H1 (cell line): ENCODE measurements at regions not wholly inside any gene's neighbourhood (a gene's known extent, or its start where the extent isn't known, plus 50 kb on each side); places are given as distances from the start of the nearest gene placed in this dataset.

Source experiments
- ATF3 ChIP-seq: IDR thresholded peaks from 2 replicates; pipeline ENCODE4 v1.6.1; 2011; ENCODE audit warnings: low read depth, mild to moderate bottlenecking, low read length; ENCODE audit not compliant: insufficient read depth
- BRCA1 ChIP-seq: IDR thresholded peaks from 2 replicates; pipeline ENCODE4 v1.6.1; 2012; ENCODE audit warnings: low read depth, low read length, improper control_type of control experiment
- CTCF ChIP-seq, 3 experiments: IDR thresholded peaks; 1 replicate in 2 of 3; 2 replicates in 1 of 3; pipeline versions ENCODE4 v1.5.1 to v1.6.1; 2011; ENCODE audit warnings: low read length in 3 of 3, mild to moderate bottlenecking in 3 of 3, inconsistent platforms in 2 of 3, low read depth in 1 of 3, moderate library complexity in 1 of 3; ENCODE audit not compliant: insufficient read depth in 1 of 3; ENCODE audit errors: control extremely low read depth in 1 of 3
- E2F6 ChIP-seq: IDR thresholded peaks from 2 replicates; pipeline ENCODE4 v1.6.1; 2012; ENCODE audit warnings: inconsistent platforms
- EGR1 ChIP-seq: IDR thresholded peaks from 2 replicates; pipeline ENCODE4 v1.6.1; 2011; ENCODE audit warnings: low read depth, low read length, borderline replicate concordance
- EZH2 ChIP-seq: fragments of 200-600 bp; sonication (generic); IDR thresholded peaks from 2 replicates; pipeline ENCODE4 v1.7.1; 2012; ENCODE audit warnings: low read depth, mild to moderate bottlenecking, moderate library complexity, low read length, inconsistent platforms; ENCODE audit not compliant: severe bottlenecking
- HDAC6 ChIP-seq: IDR thresholded peaks from one replicate; pipeline ENCODE4 v1.7.1; 2012; ENCODE audit warnings: low read depth, mild to moderate bottlenecking, inconsistent platforms, low read length, moderate library complexity
- POLR2A ChIP-seq, 2 experiments: IDR thresholded peaks; 1 replicate in 1 of 2; 2 replicates in 1 of 2; pipeline ENCODE4 v1.6.1; 2011; ENCODE audit warnings: low read depth in 2 of 2, low read length in 2 of 2, mild to moderate bottlenecking in 2 of 2; ENCODE audit errors: control extremely low read depth in 1 of 2
- RAD21 ChIP-seq, 2 experiments: IDR thresholded peaks in 1 of 2; conservative IDR thresholded peaks in 1 of 2; 2 replicates each; pipeline ENCODE4 v1.6.1; 2011; ENCODE audit warnings: low read depth in 2 of 2, low read length in 2 of 2, improper control_type of control experiment in 1 of 2, inconsistent platforms in 1 of 2, mild to moderate bottlenecking in 1 of 2, moderate library complexity in 1 of 2
- RBBP5 ChIP-seq: IDR thresholded peaks from 2 replicates; pipeline ENCODE4 v1.7.1; 2012; ENCODE audit warnings: low read depth, mild to moderate bottlenecking, inconsistent platforms, low read length, moderate library complexity, borderline replicate concordance
- RFX5 ChIP-seq: IDR thresholded peaks from 2 replicates; pipeline ENCODE4 v1.6.1; 2011; ENCODE audit warnings: low read depth, low read length, improper control_type of control experiment, borderline replicate concordance
- SUZ12 ChIP-seq: fragments of 200-600 bp; sonication (generic); IDR thresholded peaks from 2 replicates; pipeline ENCODE4 v1.6.1; 2012; ENCODE audit warnings: mild to moderate bottlenecking, inconsistent platforms, low read length, moderate library complexity, mixed read lengths
- TEAD4 ChIP-seq: IDR thresholded peaks from 2 replicates; pipeline ENCODE4 v1.6.1; 2012; ENCODE audit warnings: low read depth, low read length, inconsistent platforms, mixed read lengths
- USF2 ChIP-seq: IDR thresholded peaks from 2 replicates; pipeline ENCODE4 v1.6.1; 2011; ENCODE audit warnings: low read length, improper control_type of control experiment

- TF ChIP-seq CTCF (IDR thresholded peaks at IDR 0.05; ENCODE audit: control extremely low read depth in 1 of 3, insufficient read depth in 1 of 3, low read depth in 1 of 3, low read length in 3 of 3) (no peak), ATF3 (no peak), HDAC6 (no peak), EZH2 (no peak), POLR2A (IDR thresholded peaks at IDR 0.05; ENCODE audit: control extremely low read depth in 1 of 2, low read depth in 2 of 2, low read length in 2 of 2) (no peak), SUZ12 (no peak), EGR1 (no peak), RAD21 (IDR thresholded peaks at IDR 0.05 in 1 of 2, conservative IDR thresholded peaks at IDR 0.05 in 1 of 2; ENCODE audit: low read depth in 2 of 2, low read length in 2 of 2) (no peak), RFX5 (no peak), USF2 (no peak), E2F6 (no peak), TEAD4 (no peak), BRCA1 (no peak), RBBP5 (no peak)
Observed at GRCh38 chr5:91456928-91457680, 74.0 kb upstream of the ARRDC3 start.
